CD14-positive monocyte (primary cell): ENCODE measurements at regions not wholly inside any gene's neighbourhood (a gene's known extent, or its start where the extent isn't known, plus 50 kb on each side); places are given as distances from the start of the nearest gene placed in this dataset.
A peak's percentile ranks its signal among the peaks of the same experiment; 100 is the strongest.

ENCODE experiments used
- DNase-seq, 3 donors: peaks; one replicate each; pipeline ENCODE4 v3.0.0-alpha.2; 2011 to 2022
- H2AFZ ChIP-seq: 2 replicates; pipeline ENCODE4 v1.6.0; 2012; ENCODE audit warnings: mild to moderate bottlenecking, low read depth, low read length, inconsistent platforms; ENCODE audit not compliant: insufficient read depth, poor library complexity, severe bottlenecking
- H3K27ac ChIP-seq, 2 donors: 1 replicate in 1 of 2; 2 replicates in 1 of 2; pipeline ENCODE4 v1.5.1; 2012 to 2013; ENCODE audit warnings: low read length in 2 of 2, control low read depth in 1 of 2, inconsistent platforms in 1 of 2, low read depth in 1 of 2, mild to moderate bottlenecking in 1 of 2
- H3K27me3 ChIP-seq, 2 donors: one replicate each; pipeline versions ENCODE4 v1.6.0 to v1.6.1; 2011 to 2013; ENCODE audit warnings: low read length in 2 of 2; ENCODE audit not compliant: control insufficient read depth in 2 of 2, insufficient read depth in 2 of 2
- H3K36me3 ChIP-seq, 2 donors: replicated peaks in 1 of 2; 1 replicate in 1 of 2; 2 replicates in 1 of 2; pipeline versions ENCODE4 v1.5.1 to v1.6.1; 2012 to 2013; ENCODE audit warnings: low read length in 2 of 2, control low read depth in 1 of 2, inconsistent platforms in 1 of 2, mild to moderate bottlenecking in 1 of 2; ENCODE audit not compliant: insufficient read depth in 2 of 2, control insufficient read depth in 1 of 2
- H3K4me1 ChIP-seq, 2 donors: 1 replicate in 1 of 2; 2 replicates in 1 of 2; pipeline versions ENCODE4 v1.5.1 to v1.6.1; 2012 to 2013; ENCODE audit warnings: low read length in 2 of 2, control low read depth in 1 of 2, inconsistent platforms in 1 of 2, mild to moderate bottlenecking in 1 of 2, moderate library complexity in 1 of 2; ENCODE audit not compliant: insufficient read depth in 2 of 2, control insufficient read depth in 1 of 2
- H3K4me2 ChIP-seq: replicated peaks from 2 replicates; pipeline ENCODE3; 2012; ENCODE audit warnings: low read length, moderate library complexity, mild to moderate bottlenecking; ENCODE audit not compliant: poor library complexity, severe bottlenecking; ENCODE audit errors: extremely low read depth
- H3K4me3 ChIP-seq, 3 experiments: fragments of 200-600 bp in 1 of 3; sonication (generic) in 1 of 3; replicated peaks in 1 of 3; 1 replicate in 2 of 3; 2 replicates in 1 of 3; pipeline ENCODE4 v1.5.1; 2011 to 2013; ENCODE audit warnings: low read length in 3 of 3, mild to moderate bottlenecking in 3 of 3, control low read depth in 2 of 3, low read depth in 2 of 3, inconsistent platforms in 1 of 3, moderate library complexity in 1 of 3
- H3K79me2 ChIP-seq: 2 replicates; pipeline ENCODE4 v1.6.0; 2012; ENCODE audit warnings: mild to moderate bottlenecking, control low read depth, inconsistent platforms, low read length, moderate library complexity; ENCODE audit not compliant: insufficient read depth
- H3K9ac ChIP-seq: 2 replicates; pipeline ENCODE4 v1.6.0; 2017; ENCODE audit warnings: low read length, mild to moderate bottlenecking; ENCODE audit not compliant: insufficient read depth, poor library complexity, severe bottlenecking
- H3K9me3 ChIP-seq, 2 donors: replicated peaks in 1 of 2; 1 replicate in 1 of 2; 2 replicates in 1 of 2; pipeline versions ENCODE4 v1.5.1 to v1.6.1; 2012 to 2013; ENCODE audit warnings: low read length in 2 of 2, control low read depth in 1 of 2; ENCODE audit not compliant: control insufficient read depth in 1 of 2, insufficient read depth in 1 of 2
- H4K20me1 ChIP-seq: 2 replicates; pipeline ENCODE4 v1.6.0; 2012; ENCODE audit warnings: mild to moderate bottlenecking, low read length, control low read depth, moderate library complexity; ENCODE audit not compliant: insufficient read depth
- H3K27ac Mint-ChIP-seq, 7 donors: one replicate each; pipeline ENCODE4 v1.8.0; 2020; ENCODE audit warnings: mild to moderate bottlenecking in 7 of 7, mixed read lengths in 7 of 7, moderate library complexity in 6 of 7, inconsistent platforms in 2 of 7
- H3K27me3 Mint-ChIP-seq, 3 donors: one replicate each; pipeline ENCODE4 v1.8.0; 2021 to 2022; ENCODE audit warnings: low read depth in 3 of 3, mild to moderate bottlenecking in 3 of 3, mixed read lengths in 3 of 3, moderate library complexity in 3 of 3, inconsistent platforms in 1 of 3
- H3K36me3 Mint-ChIP-seq, 2 donors: one replicate each; pipeline ENCODE4 v1.8.0; 2020; ENCODE audit warnings: mixed read lengths in 2 of 2, inconsistent platforms in 1 of 2, mild to moderate bottlenecking in 1 of 2
- H3K4me1 Mint-ChIP-seq: one replicate; pipeline ENCODE4 v1.8.0; 2020; ENCODE audit warnings: mild to moderate bottlenecking, mixed read lengths
- H3K4me3 Mint-ChIP-seq, 2 donors: one replicate each; pipeline ENCODE4 v1.8.0; 2020; ENCODE audit warnings: mild to moderate bottlenecking in 2 of 2, mixed read lengths in 2 of 2, moderate library complexity in 1 of 2
- H3K9me3 Mint-ChIP-seq, 7 donors: one replicate each; pipeline ENCODE4 v1.8.0; 2020 to 2022; ENCODE audit warnings: mixed read lengths in 7 of 7, mild to moderate bottlenecking in 6 of 7, moderate library complexity in 6 of 7, inconsistent platforms in 2 of 7
- WGBS: methylation state at CpG from one replicate; pipeline ENCODE4 v1.1.5; 2013; ENCODE audit warnings: missing lambda C conversion rate; ENCODE audit not compliant: insufficient coverage; 5-methylcytosine and 5-hydroxymethylcytosine counted together
- intact Hi-C, 2 donors: fragments of 100-400 bp; cut with micrococcal nuclease; formaldehyde crosslinking; loops; one replicate each; pipeline versions ENCODE4 v1.15.0 to v1.15.1; 2023
- TF ChIP-seq, protein P1 (sequence below): fragments of 200-600 bp; IDR thresholded peaks from one replicate; pipeline ENCODE4 v1.8.0; 2022; ENCODE audit warnings: antibody characterized with exemption, mild to moderate bottlenecking

DNA sequence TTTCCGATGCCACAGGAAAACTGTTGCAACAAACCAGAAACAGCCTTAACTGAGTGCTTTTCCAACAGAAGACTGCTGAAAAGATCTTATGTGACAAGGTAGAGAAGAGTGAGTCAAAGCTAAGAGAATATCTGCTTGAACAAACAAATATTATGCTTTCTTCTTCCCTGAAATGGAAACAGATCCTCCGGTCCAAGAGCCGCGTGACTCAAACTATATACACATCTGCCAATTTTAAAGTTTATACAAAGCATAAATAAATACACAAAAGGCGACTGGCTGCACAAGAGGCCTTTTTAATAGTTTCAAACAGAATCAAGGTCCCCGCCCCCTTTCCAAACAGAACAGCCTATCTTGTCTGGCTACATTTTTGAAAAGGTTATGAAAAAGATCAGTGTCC is 329.7 kb upstream of the F9 start:
- intact Hi-C loops: no loop called here
- peaks cover 0 to 32% (median 17%) of the 10 kb centered on the region in 7 donors for H3K9me3 Mint-ChIP-seq
- no CpG with 5 or more reads among the region's 6 CpGs for whole genome bisulfite sequencing
- Histone ChIP-seq H3K27me3 (peaks cover 32 to 55% of the 10 kb centered on the region in 2 donors), H3K27ac (no peak overlapping the region), H3K4me3 (no peak overlapping the region), H3K9me3 (peaks cover 0 to 25% of the 10 kb centered on the region in 2 donors), H3K79me2 (no peaks in the 10 kb centered on the region), H2AFZ (no peak overlapping the region), H3K9ac (no peak overlapping the region), H3K4me1 (peaks cover 8 to 12% of the 10 kb centered on the region in 2 donors), H3K4me2 (no peak overlapping the region), H4K20me1 (no peaks in the 10 kb centered on the region), H3K36me3 (no peaks in the 10 kb centered on the region)
- peaks cover 48 to 70% (median 52%) of the 10 kb centered on the region in 3 donors for H3K27me3 Mint-ChIP-seq
- DNase-seq: no peak
- H3K4me1 Mint-ChIP-seq: peaks cover 12% of the 10 kb centered on the region
- no peak overlapping the region for H3K27ac Mint-ChIP-seq
- peaks cover 3 to 4% of the 10 kb centered on the region in 2 donors for H3K36me3 Mint-ChIP-seq
- TF ChIP-seq, protein P1, sequence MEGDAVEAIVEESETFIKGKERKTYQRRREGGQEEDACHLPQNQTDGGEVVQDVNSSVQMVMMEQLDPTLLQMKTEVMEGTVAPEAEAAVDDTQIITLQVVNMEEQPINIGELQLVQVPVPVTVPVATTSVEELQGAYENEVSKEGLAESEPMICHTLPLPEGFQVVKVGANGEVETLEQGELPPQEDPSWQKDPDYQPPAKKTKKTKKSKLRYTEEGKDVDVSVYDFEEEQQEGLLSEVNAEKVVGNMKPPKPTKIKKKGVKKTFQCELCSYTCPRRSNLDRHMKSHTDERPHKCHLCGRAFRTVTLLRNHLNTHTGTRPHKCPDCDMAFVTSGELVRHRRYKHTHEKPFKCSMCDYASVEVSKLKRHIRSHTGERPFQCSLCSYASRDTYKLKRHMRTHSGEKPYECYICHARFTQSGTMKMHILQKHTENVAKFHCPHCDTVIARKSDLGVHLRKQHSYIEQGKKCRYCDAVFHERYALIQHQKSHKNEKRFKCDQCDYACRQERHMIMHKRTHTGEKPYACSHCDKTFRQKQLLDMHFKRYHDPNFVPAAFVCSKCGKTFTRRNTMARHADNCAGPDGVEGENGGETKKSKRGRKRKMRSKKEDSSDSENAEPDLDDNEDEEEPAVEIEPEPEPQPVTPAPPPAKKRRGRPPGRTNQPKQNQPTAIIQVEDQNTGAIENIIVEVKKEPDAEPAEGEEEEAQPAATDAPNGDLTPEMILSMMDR: no peak
- peak overlapping the region in 1 of 2 donors; percentile 30 for H3K4me3 Mint-ChIP-seq

DNA sequence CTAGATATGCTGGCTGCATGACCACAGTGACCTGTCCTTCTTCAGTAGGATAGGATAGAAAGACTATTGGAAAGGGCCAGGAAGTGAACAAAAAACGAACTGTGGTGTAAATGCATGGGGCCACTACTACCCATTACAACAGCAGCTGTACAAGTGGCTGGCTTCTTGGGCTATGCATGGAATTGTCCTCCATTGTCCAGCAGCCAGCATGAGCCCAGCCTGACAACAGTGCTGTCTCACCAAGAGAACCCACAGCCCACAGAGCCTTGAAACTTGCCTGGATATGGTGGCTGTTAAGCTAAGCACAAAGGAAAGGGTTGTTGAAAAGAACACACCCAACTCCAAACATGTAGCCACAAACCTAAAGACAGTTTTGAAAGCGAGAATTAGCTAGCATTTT is 330.2 kb upstream of the F9 start:
- H3K4me3 ChIP-seq: no peak overlapping the region
- H3K36me3 ChIP-seq: no peaks in the 10 kb centered on the region
- H3K9me3 Mint-ChIP-seq: peaks cover 0 to 28% (median 14%) of the 10 kb centered on the region in 7 donors
- H3K9ac ChIP-seq: no peak overlapping the region
- no peaks in the 10 kb centered on the region for H3K79me2 ChIP-seq
- peaks cover 45 to 70% (median 52%) of the 10 kb centered on the region in 3 donors for H3K27me3 Mint-ChIP-seq
- peaks cover 0 to 25% of the 10 kb centered on the region in 2 donors for H3K9me3 ChIP-seq
- peaks cover 8 to 12% of the 10 kb centered on the region in 2 donors for H3K4me1 ChIP-seq
- H3K27ac Mint-ChIP-seq: no peak overlapping the region
- no CpG with 5 or more reads among the region's 2 CpGs for WGBS
- intact Hi-C loops: no loop called here
- H3K27ac ChIP-seq: no peak overlapping the region
- TF ChIP-seq, protein P1: no peak
- H3K27me3 ChIP-seq: peaks cover 34 to 56% of the 10 kb centered on the region in 2 donors
- H3K4me3 Mint-ChIP-seq: no peak overlapping the region
- peaks cover 9% of the 10 kb centered on the region for H3K4me1 Mint-ChIP-seq
- no peaks in the 10 kb centered on the region for H4K20me1 ChIP-seq
- peaks cover 0 to 4% of the 10 kb centered on the region in 2 donors for H3K36me3 Mint-ChIP-seq
- DNase-seq: no peak
- no peak overlapping the region for H2AFZ ChIP-seq
- H3K4me2 ChIP-seq: no peak overlapping the region
